ENCODE measurements at regions not wholly inside any gene's neighbourhood (a gene's known extent, or its start where the extent isn't known, plus 50 kb on each side); places are given as distances from the start of the nearest gene placed in this dataset.

DNA sequence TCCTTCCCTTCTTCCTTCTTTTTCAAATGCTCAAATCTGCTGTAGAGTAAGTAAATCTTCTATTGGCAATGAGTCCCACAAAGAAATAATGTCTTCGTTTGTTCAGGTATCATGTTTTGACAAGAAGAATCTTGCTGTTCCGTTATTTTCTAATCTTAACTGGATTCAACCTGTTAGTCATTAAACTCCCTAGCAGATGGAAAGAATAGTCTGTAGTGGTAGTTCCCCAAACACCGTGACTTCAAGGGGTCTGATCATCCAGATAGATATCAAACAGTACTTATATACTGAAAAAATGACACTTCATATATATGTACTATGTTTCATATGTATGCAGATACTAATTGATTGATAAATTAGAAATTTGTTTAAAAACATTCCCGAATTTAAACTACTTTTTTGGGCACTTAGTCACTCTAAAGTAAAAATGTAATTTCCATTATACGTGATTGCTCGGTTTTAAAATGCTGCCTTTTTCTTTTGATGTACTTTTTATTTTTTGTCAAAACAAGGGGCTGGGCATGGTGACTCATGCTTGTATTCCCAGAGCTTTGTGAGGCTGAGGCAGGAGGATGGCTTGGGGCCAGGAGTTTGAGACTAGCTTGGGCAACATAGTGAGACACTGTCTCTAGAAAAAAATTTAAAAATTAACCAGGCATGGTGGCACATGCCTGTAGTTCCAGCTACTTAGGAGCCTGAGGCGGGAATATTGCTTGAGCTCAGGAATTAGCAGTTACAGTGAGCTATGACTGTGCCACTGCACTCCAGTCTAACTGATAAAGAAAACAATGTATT lies 335.7 kb upstream of the SNX7 start:
- TF ChIP-seq EZH2phosphoT487 (IDR thresholded peaks at IDR 0.05; ENCODE audit: borderline replicate concordance, low read length): no peak
- TF ChIP-seq, protein P1, sequence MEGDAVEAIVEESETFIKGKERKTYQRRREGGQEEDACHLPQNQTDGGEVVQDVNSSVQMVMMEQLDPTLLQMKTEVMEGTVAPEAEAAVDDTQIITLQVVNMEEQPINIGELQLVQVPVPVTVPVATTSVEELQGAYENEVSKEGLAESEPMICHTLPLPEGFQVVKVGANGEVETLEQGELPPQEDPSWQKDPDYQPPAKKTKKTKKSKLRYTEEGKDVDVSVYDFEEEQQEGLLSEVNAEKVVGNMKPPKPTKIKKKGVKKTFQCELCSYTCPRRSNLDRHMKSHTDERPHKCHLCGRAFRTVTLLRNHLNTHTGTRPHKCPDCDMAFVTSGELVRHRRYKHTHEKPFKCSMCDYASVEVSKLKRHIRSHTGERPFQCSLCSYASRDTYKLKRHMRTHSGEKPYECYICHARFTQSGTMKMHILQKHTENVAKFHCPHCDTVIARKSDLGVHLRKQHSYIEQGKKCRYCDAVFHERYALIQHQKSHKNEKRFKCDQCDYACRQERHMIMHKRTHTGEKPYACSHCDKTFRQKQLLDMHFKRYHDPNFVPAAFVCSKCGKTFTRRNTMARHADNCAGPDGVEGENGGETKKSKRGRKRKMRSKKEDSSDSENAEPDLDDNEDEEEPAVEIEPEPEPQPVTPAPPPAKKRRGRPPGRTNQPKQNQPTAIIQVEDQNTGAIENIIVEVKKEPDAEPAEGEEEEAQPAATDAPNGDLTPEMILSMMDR (conservative IDR thresholded peaks at IDR 0.05; ENCODE audit: low read depth, low read length): no peak
- TF ChIP-seq EZH2 (IDR thresholded peaks at IDR 0.05; ENCODE audit: low read length, unreplicated experiment): no peak
- intact Hi-C loops (cut with micrococcal nuclease): loop anchor here (10.0 kb wide), 2 partner anchors 401 to 1181 kb away; partner anchors contain the start of gene DPYD
- Histone ChIP-seq H3K27ac (ENCODE audit: low read length) (peak overlapping the region; percentile 80), H3K36me3 (ENCODE audit: low read depth, low read length) (no peaks in the 10 kb centered on the region), H3F3A (ENCODE audit: low read length, unreplicated experiment) (peaks cover 19% of the 10 kb centered on the region), H3K79me2 (ENCODE audit: low read length) (no peaks in the 10 kb centered on the region), H3K9me3 (ENCODE audit: low read length) (no peaks in the 10 kb centered on the region), H2AFZ (ENCODE audit: low read length) (no peak overlapping the region), H3K4me2 (ENCODE audit: low read length) (peak overlapping the region; percentile 53), H3K27me3 (ENCODE audit: low read length) (no peaks in the 10 kb centered on the region), H3K4me1 (ENCODE audit: insufficient read depth, low read length) (peaks cover 93% of the 10 kb centered on the region), H3K9me2 (replicated peaks; ENCODE audit: low read length) (no peaks in the 10 kb centered on the region), H3K9ac (ENCODE audit: low read length) (peak overlapping the region; percentile 51), H3K4me3 (ENCODE audit: low read length) (no peak overlapping the region; the same call in 1 of the 2 replicates), H4K20me1 (ENCODE audit: low read length) (no peaks in the 10 kb centered on the region)
- ATAC-seq (peak; percentile 23), DNase-seq (peak; percentile 94)
- BruUV-seq (replicated peaks): TSS peak; percentile 10
- ChIA-PET POLR2A (ENCODE audit: unreplicated experiment) (no interaction called here), CTCF (no interaction called here)

DNA sequence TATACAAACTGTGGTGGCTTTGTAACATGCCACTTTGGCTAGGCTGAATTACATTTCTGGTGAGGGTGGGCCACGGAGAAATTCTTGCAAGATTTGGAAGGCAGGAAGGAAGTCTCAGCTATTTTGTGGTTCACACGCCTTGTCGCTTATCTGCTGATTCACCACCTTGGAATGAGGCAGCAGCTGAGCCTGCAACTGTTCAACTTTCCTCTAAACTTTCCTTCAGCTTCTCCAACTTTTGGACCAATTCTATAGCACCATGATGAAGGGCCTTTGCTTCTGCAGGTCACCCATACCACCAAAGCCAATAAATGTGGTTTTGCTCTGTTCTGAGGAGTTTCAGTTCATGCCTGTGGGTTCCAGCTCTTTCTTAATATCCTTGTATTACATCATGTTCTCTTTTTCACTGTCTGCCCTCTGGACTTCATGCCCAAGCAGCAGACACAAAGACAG lies 337.6 kb upstream of the SNX7 start:
- no TSS peak for BruUV-seq (replicated peaks)
- DNase-seq (peak; percentile 98), ATAC-seq (peak; percentile 68)
- POLR2A ChIA-PET (ENCODE audit: unreplicated experiment): interaction anchor here (0.5 kb wide), 1 partner anchor 474 kb away, joined by 4 read pairs; no protein-coding TSS in a partner anchor
- peak overlapping the region; percentile 96 for H3K27ac ChIP-seq (ENCODE audit: low read length)
- H3F3A ChIP-seq (ENCODE audit: low read length, unreplicated experiment): peaks cover 19% of the 10 kb centered on the region
- H3K79me2 ChIP-seq (ENCODE audit: low read length): no peaks in the 10 kb centered on the region
- H3K9me2 ChIP-seq (replicated peaks; ENCODE audit: low read length): no peaks in the 10 kb centered on the region
- H3K36me3 ChIP-seq (ENCODE audit: low read depth, low read length): no peaks in the 10 kb centered on the region
- TF ChIP-seq EZH2 (IDR thresholded peaks at IDR 0.05; ENCODE audit: low read length, unreplicated experiment) (no peak), EZH2phosphoT487 (IDR thresholded peaks at IDR 0.05; ENCODE audit: borderline replicate concordance, low read length) (no peak)
- TF ChIP-seq, protein P1 (conservative IDR thresholded peaks at IDR 0.05; ENCODE audit: low read depth, low read length): no peak
- no peaks in the 10 kb centered on the region for H4K20me1 ChIP-seq (ENCODE audit: low read length)
- H3K4me3 ChIP-seq (ENCODE audit: low read length): peak overlapping the region; percentile 32
- H3K9ac ChIP-seq (ENCODE audit: low read length): peak overlapping the region; percentile 59
- no peaks in the 10 kb centered on the region for H3K27me3 ChIP-seq (ENCODE audit: low read length)
- intact Hi-C loops (cut with micrococcal nuclease): loop anchor here (1.0 to 10.0 kb wide), 7 partner anchors 7 to 1179 kb away; partner anchors contain the start of gene DPYD
- no peaks in the 10 kb centered on the region for H3K9me3 ChIP-seq (ENCODE audit: low read length)
- H2AFZ ChIP-seq (ENCODE audit: low read length): no peak overlapping the region
- CTCF ChIA-PET: interaction anchor here (0.7 kb wide), 1 partner anchor 319 kb away, joined by 3 read pairs; no protein-coding TSS in a partner anchor
- H3K4me2 ChIP-seq (ENCODE audit: low read length): peak overlapping the region; percentile 73
- H3K4me1 ChIP-seq (ENCODE audit: insufficient read depth, low read length): peaks cover 80% of the 10 kb centered on the region
